ENCODE measurements at regions not wholly inside any gene's neighbourhood (a gene's known extent, or its start where the extent isn't known, plus 50 kb on each side); places are given as distances from the start of the nearest gene placed in this dataset.

DNA sequence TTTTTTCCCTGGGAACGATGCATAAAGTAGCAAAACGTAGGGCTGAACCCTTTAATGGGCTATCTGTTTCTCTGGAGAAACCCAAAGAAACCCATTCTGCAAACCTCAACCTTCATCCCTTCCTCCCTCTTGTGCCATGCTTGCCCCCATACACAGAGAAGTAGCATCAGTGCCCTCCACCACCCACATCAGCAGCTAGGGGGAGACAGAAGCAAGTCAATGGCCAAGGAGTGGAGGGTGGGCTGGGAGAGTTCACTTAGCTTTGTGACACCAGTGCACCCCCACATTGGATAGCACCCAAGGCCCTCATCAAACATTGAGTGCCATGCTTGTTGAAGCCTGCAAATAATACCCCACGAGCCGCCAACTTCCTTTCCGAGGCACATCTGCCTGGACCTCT lies 282.4 kb downstream of the ABCC12 start:
- TF ChIP-seq YY1 (IDR thresholded peaks at IDR 0.05; ENCODE audit: insufficient read depth, insufficient read length) (no peak), SUZ12 (IDR thresholded peaks at IDR 0.05; ENCODE audit: extremely low read depth, insufficient read depth, insufficient read length) (no peak)

Data from NT2/D1 (cell line).